IMR-90 (cell line): ENCODE measurements at regions not wholly inside any gene's neighbourhood (a gene's known extent, or its start where the extent isn't known, plus 50 kb on each side); places are given as distances from the start of the nearest gene placed in this dataset.
"Not testable (repeated sequence)": the region's sequence is repeated elsewhere in the genome, so short reads cannot be mapped to it uniquely, and the experiment has no call there.

Experiments used
- ATAC-seq: fragments of 200-7000 bp; cut with Tn5 transposase; 2 replicates; pipeline ENCODE4 v1.9.1; 2020; ENCODE audit warnings: low read depth, mild to moderate bottlenecking, moderate library complexity
- BruUV-seq: library from RNA; stranded (reverse); fragments of 400-500 nt; replicated peaks from 2 replicates; lab custom pipeline; 2021; lab: Mats Ljungman, UMichigan
- CTCF ChIA-PET: fragments of 300-600 bp; formaldehyde crosslinking; extraction: SDS; loops from one replicate; lab custom pipeline; 2021; ENCODE audit warnings: antibody characterized with exemption; lab: Yijun Ruan, JAX
- POLR2A ChIA-PET: fragments of 300-600 bp; sonication (Branson Sonifier 250); formaldehyde crosslinking; loops from one replicate; lab custom pipeline; 2022; ENCODE audit warnings: antibody characterized with exemption; ENCODE audit not compliant: unreplicated experiment; lab: Charles Lee
- DNase-seq: peaks from one replicate; pipeline ENCODE4 v3.0.0; 2013
- H2AFZ ChIP-seq: replicated peaks from 2 replicates; pipeline ENCODE3; 2013; ENCODE audit warnings: low read length, mild to moderate bottlenecking; ENCODE audit not compliant: poor library complexity
- H2AK5ac ChIP-seq: 2 replicates; pipeline ENCODE4 v1.6.1; 2013; ENCODE audit warnings: low read depth, low read length, inconsistent platforms
- H2AK9ac ChIP-seq: replicated peaks from 2 replicates; pipeline ENCODE3; 2013; ENCODE audit warnings: mild to moderate bottlenecking, low read depth, low read length, moderate library complexity; ENCODE audit not compliant: poor library complexity
- H2BK120ac ChIP-seq: 2 replicates; pipeline ENCODE4 v1.6.1; 2013; ENCODE audit warnings: low read depth, low read length, inconsistent platforms
- H2BK15ac ChIP-seq: 3 replicates; pipeline ENCODE4 v1.6.1; 2013; ENCODE audit warnings: low read depth, low read length, inconsistent platforms
- H2BK20ac ChIP-seq: 2 replicates; pipeline ENCODE4 v1.6.1; 2013; ENCODE audit warnings: low read depth, mild to moderate bottlenecking, inconsistent platforms, low read length, moderate library complexity
- H2BK5ac ChIP-seq: 2 replicates; pipeline ENCODE4 v1.6.1; 2013; ENCODE audit warnings: mild to moderate bottlenecking, low read depth, low read length, inconsistent platforms; ENCODE audit not compliant: poor library complexity, severe bottlenecking
- H3K14ac ChIP-seq: replicated peaks from 2 replicates; pipeline ENCODE4 v1.6.1; 2013; ENCODE audit warnings: low read depth, low read length, inconsistent platforms
- H3K18ac ChIP-seq: 2 replicates; pipeline ENCODE4 v1.6.1; 2013; ENCODE audit warnings: low read depth, low read length, control low read depth
- H3K23ac ChIP-seq: 2 replicates; pipeline ENCODE4 v1.6.1; 2013; ENCODE audit warnings: low read depth, low read length, inconsistent platforms
- H3K27ac ChIP-seq: 2 replicates; pipeline ENCODE4 v1.5.1; 2013; ENCODE audit warnings: mild to moderate bottlenecking, control low read depth, low read length; ENCODE audit not compliant: insufficient read depth
- H3K27me3 ChIP-seq: 2 replicates; pipeline ENCODE4 v1.6.1; 2013; ENCODE audit warnings: low read length; ENCODE audit not compliant: control insufficient read depth, insufficient read depth
- H3K36me3 ChIP-seq: 2 replicates; pipeline ENCODE4 v1.6.1; 2013; ENCODE audit warnings: low read length, mixed read lengths; ENCODE audit not compliant: control insufficient read depth, insufficient read depth
- H3K4ac ChIP-seq: 2 replicates; pipeline ENCODE4 v1.6.1; 2013; ENCODE audit warnings: low read depth, low read length, inconsistent platforms
- H3K4me1 ChIP-seq: 2 replicates; pipeline ENCODE4 v1.6.1; 2013; ENCODE audit warnings: low read length, mixed read lengths; ENCODE audit not compliant: control insufficient read depth, insufficient read depth
- H3K4me2 ChIP-seq: 2 replicates; pipeline ENCODE4 v1.6.1; 2013; ENCODE audit warnings: low read depth, mild to moderate bottlenecking, control low read depth, low read length, moderate library complexity
- H3K4me3 ChIP-seq: 2 replicates; pipeline ENCODE4 v1.5.1; 2013; ENCODE audit warnings: low read depth, mild to moderate bottlenecking, control low read depth, low read length, moderate library complexity; ENCODE audit not compliant: insufficient read depth
- H3K56ac ChIP-seq: 2 replicates; pipeline ENCODE4 v1.6.1; 2013; ENCODE audit warnings: low read length, inconsistent platforms; ENCODE audit not compliant: insufficient read depth; ENCODE audit errors: extremely low read depth
- H3K79me1 ChIP-seq, 2 experiments: 2 replicates each; pipeline ENCODE4 v1.6.1; 2013; ENCODE audit warnings: low read length in 2 of 2, inconsistent platforms in 1 of 2, low read depth in 1 of 2
- H3K9ac ChIP-seq: 2 replicates; pipeline ENCODE4 v1.6.1; 2013; ENCODE audit warnings: low read depth, low read length, control low read depth
- H3K9me1 ChIP-seq: 2 replicates; pipeline ENCODE4 v1.6.1; 2013; ENCODE audit warnings: low read length, inconsistent platforms; ENCODE audit not compliant: insufficient read depth
- H3K9me3 ChIP-seq: 2 replicates; pipeline ENCODE4 v1.6.1; 2013; ENCODE audit warnings: low read length; ENCODE audit not compliant: control insufficient read depth, insufficient read depth
- H4K20me1 ChIP-seq: 2 replicates; pipeline ENCODE4 v1.6.1; 2013; ENCODE audit warnings: low read length, inconsistent platforms; ENCODE audit not compliant: insufficient read depth
- H4K5ac ChIP-seq: 2 replicates; pipeline ENCODE4 v1.6.1; 2013; ENCODE audit warnings: mild to moderate bottlenecking, low read depth, low read length, control low read depth
- H4K8ac ChIP-seq, 2 experiments: 2 replicates each; pipeline ENCODE4 v1.6.1; 2013; ENCODE audit warnings: low read depth in 2 of 2, low read length in 2 of 2, control low read depth in 1 of 2, inconsistent platforms in 1 of 2
- H4K91ac ChIP-seq: 2 replicates; pipeline ENCODE4 v1.6.1; 2013; ENCODE audit warnings: low read depth, low read length, inconsistent platforms; ENCODE audit not compliant: insufficient read depth
- BHLHE40 ChIP-seq: fragments of 150-350 bp; IDR thresholded peaks from 2 replicates; pipeline ENCODE4 v1.6.1; 2016; ENCODE audit warnings: mild to moderate bottlenecking, low read depth, low read length
- FOS ChIP-seq: fragments of 150-350 bp; IDR thresholded peaks from 2 replicates; pipeline ENCODE4 v1.6.1; 2016; ENCODE audit warnings: low read depth, low read length
- POLR2A ChIP-seq: IDR thresholded peaks from 2 replicates; pipeline ENCODE4 v1.6.1; 2012; ENCODE audit warnings: mild to moderate bottlenecking, low read depth, low read length
- WGBS, 2 experiments: methylation state at CpG; one replicate each; pipeline versions ENCODE4 v1.1.5 to v1.1.7; 2013; ENCODE audit warnings: missing lambda C conversion rate in 2 of 2; ENCODE audit not compliant: insufficient read length in 1 of 2; ENCODE audit errors: extremely low coverage in 2 of 2; 5-methylcytosine and 5-hydroxymethylcytosine counted together
- dilution Hi-C: fragments of 300-500 bp; cut with HindIII; formaldehyde crosslinking; loops from one replicate; pipeline ENCODE4 v1.14.3; 2018; ENCODE audit warnings: low sequenced_read_pairs; ENCODE audit not compliant: unreplicated experiment
- in situ Hi-C: fragments of 300-500 bp; cut with MboI; formaldehyde crosslinking; loops from 3 replicates; pipeline ENCODE4 v1.14.3; 2019; ENCODE audit warnings: low sequenced_read_pairs, inconsistent platforms, mixed read lengths
- intact Hi-C: fragments of 100-400 bp; cut with micrococcal nuclease; formaldehyde crosslinking; loops from 2 replicates; pipeline ENCODE4 v1.10.0; 2022
- TF ChIP-seq, protein P1 (sequence below): fragments of 150-350 bp; IDR thresholded peaks from 2 replicates; pipeline ENCODE4 v1.6.1; 2017; ENCODE audit warnings: mild to moderate bottlenecking, antibody characterized with exemption, low read length, low read depth

DNA sequence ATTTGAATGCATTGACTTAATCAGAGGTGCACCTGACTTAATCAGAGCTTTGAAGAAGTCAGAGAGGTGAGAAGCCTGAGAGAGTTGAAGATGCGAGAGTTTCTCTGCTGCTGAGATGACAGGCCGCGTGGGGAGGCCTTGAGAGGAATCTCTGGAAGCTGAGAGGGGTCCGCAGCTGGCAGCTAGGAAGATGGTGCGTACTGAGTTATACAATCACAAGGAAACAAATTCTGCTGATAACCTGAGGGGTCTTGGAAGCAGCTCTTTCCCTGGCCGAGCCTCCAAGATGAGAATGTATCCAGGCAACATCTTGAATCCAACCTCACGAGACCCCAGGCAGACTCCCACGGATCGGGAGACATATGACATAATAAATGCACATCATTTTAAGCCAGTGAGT, 91.7 kb downstream of the SPATA31A6 start:
- Histone ChIP-seq H3K56ac (no peak overlapping the region), H3K4me3 (no peak overlapping the region), H2AFZ (no peak overlapping the region), H2BK15ac (no peak overlapping the region), H2BK120ac (no peak overlapping the region), H4K5ac (no peak overlapping the region), H3K36me3 (no peaks in the 10 kb centered on the region), H3K79me1 (no peaks in the 10 kb centered on the region), H4K8ac (no peak overlapping the region), H3K4me2 (no peak overlapping the region), H2BK5ac (no peak overlapping the region), H3K9me3 (no peaks in the 10 kb centered on the region; the same call in 1 of the 2 replicates), H3K18ac (no peak overlapping the region), H2AK5ac (no peak overlapping the region), H3K9me1 (no peaks in the 10 kb centered on the region), H3K27ac (no peak overlapping the region), H3K4me1 (no peaks in the 10 kb centered on the region), H3K23ac (no peak overlapping the region), H3K14ac (no peak overlapping the region), H3K4ac (no peak overlapping the region), H3K27me3 (no peaks in the 10 kb centered on the region), H4K20me1 (no peaks in the 10 kb centered on the region), H2AK9ac (no peak overlapping the region), H3K9ac (no peak overlapping the region), H2BK20ac (no peak overlapping the region), H4K91ac (no peak overlapping the region)
- WGBS, 2 experiments: 60% methylated on average over 1 of the region's 9 CpGs; no CpG with 5 or more reads in 1 of the 2 experiments
- ATAC-seq (no peak), DNase-seq (no peak)
- BruUV-seq: no TSS peak
- ChIA-PET POLR2A (no interaction called here), CTCF (no interaction called here)
- dilution Hi-C loops: no loop called here
- no peak for TF ChIP-seq POLR2A
- no peak for TF ChIP-seq BHLHE40
- no peak for TF ChIP-seq FOS
- TF ChIP-seq, protein P1, sequence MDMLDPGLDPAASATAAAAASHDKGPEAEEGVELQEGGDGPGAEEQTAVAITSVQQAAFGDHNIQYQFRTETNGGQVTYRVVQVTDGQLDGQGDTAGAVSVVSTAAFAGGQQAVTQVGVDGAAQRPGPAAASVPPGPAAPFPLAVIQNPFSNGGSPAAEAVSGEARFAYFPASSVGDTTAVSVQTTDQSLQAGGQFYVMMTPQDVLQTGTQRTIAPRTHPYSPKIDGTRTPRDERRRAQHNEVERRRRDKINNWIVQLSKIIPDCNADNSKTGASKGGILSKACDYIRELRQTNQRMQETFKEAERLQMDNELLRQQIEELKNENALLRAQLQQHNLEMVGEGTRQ: no peak
- intact Hi-C loops: no loop called here
- in situ Hi-C loops: no loop called here

DNA sequence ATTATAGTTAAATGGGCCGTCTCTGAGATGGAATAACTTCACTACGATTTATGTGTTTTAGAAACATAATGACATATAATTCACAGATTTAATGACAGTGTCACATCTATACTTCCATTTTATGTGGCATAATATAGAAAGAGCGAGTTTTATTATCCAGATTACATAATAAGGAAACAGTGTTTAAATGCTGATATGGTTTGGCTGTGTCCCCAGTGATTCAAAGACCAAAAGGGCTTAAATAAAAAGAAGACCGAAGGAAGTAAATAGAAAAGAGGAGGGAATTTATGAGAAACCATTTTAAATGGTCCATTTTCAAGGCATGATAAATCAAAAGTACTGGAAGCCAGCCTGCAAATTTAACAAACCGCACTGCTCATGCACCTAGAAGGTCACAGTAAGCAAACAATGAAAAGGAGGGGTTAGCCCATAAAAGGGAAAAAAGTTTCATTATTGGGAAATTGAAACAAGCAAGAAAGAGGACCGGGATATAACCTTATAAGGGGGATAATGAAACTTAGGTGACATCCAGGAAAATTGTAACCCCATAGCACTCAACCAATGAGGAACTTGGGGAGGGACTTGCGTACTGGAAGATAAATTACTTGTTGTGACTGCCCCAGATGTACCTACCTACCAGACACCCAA, 99.2 kb downstream of the SPATA31A6 start:
- H2BK15ac ChIP-seq, H3K9me1 ChIP-seq, H3K27me3 ChIP-seq, H2AFZ ChIP-seq, H4K91ac ChIP-seq, ATAC-seq, H4K20me1 ChIP-seq, H4K8ac ChIP-seq, H3K4ac ChIP-seq, H3K9me3 ChIP-seq, H2BK20ac ChIP-seq, H3K4me3 ChIP-seq, H2AK9ac ChIP-seq, in situ Hi-C loops, intact Hi-C loops, H2AK5ac ChIP-seq, H3K4me2 ChIP-seq, H2BK120ac ChIP-seq, POLR2A ChIA-PET, H3K4me1 ChIP-seq, DNase-seq, H3K56ac ChIP-seq, H3K18ac ChIP-seq, H4K5ac ChIP-seq, dilution Hi-C loops, BruUV-seq, H3K23ac ChIP-seq, H3K79me1 ChIP-seq, H2BK5ac ChIP-seq, CTCF ChIA-PET, H3K27ac ChIP-seq, H3K14ac ChIP-seq, H3K36me3 ChIP-seq, H3K9ac ChIP-seq: not testable (repeated sequence)
- WGBS, 2 experiments: no CpG with 5 or more reads among the region's 7 CpGs
